Fibroblast of upper back skin (primary cell): ENCODE measurements at regions not wholly inside any gene's neighbourhood (a gene's known extent, or its start where the extent isn't known, plus 50 kb on each side); places are given as distances from the start of the nearest gene placed in this dataset.
"Not testable (repeated sequence)": the region's sequence is repeated elsewhere in the genome, so short reads cannot be mapped to it uniquely, and the experiment has no call there.

ENCODE experiments used
- DNase-seq: peaks from one replicate; pipeline ENCODE4 v3.0.0-alpha.2; 2013

DNA sequence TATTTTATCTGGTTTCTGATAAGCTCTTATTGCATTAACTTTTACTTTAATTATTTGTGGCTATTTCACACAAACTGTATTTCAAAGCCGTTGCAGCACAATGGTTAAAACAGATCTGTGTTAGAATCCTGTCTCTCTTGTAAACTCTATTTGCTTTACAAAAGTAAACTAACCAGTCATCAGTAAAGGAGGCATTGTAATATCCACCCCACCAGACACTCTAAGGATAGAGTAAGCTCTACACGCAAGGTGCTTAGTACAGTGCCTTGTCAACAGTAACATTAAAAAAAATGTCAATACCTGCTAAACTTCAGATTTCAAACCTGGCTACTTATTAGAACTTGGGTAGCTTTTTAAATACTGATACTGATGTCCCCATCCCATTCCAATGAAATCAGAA is 228.4 kb downstream of the RCHY1 start:
- DNase-seq: no peak

DNA sequence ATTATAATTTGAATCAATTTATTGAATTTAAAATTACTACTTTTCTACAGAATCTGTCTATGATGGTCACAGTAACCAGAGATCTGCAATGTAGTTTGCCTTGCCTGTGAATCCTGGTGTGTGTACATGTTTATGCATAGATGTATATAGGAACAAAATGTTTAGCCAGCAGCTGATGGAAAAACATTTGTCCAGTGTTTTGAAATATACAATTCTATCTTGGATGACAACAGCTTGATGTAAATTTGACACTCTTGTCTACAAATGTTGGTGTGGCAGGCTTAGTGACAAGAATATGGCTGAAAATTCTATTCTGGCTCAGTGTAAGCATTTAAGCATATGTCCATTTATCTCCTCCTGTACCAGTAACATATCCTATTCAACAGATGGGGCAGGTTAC is 229.4 kb downstream of the RCHY1 start:
- no peak for DNase-seq

GRCh38 chr4:75280461-75280860 is 233.7 kb downstream of the RCHY1 start:
- not testable (repeated sequence) for DNase-seq

DNA sequence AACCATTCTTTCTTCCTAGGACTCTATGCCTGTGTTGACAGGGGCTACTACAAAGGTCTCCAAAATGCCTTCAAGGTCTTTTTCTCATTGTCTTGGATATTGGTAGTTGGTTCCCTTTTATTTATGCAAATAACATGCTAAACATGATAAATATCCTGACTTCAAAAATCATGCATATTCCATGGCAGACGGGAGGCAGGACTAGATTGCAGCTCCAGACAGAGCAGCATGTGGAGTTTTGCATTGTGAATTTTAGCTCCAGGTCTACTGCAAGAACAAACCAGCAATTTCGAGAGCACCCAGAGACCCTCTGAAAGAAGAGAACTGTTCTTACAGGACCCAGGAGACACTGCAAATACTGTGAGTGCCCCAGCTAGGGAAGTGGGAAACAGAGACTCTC is 254.9 kb downstream of the RCHY1 start:
- no peak for DNase-seq

DNA sequence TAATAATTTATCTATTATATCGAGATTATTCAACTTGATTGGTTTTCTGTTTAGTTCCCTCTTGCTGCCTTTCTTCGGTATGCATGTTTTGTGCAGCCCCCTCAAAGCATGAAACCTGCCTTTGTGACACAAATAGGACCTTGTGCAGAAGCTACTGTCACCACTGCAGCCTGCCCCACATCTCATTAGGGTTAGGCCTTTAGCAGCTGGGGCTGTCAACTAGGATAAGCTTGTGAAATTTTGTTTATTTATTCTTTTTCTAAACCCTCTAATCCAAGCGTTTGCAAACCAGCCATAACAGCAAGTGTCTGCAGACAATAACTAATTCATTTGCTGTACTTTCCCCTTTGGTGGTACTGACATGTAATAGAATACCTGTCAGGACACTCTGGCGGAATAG is 258.9 kb downstream of the RCHY1 start:
- DNase-seq: no peak

GRCh38 chr4:75254745-75255144 is 259.5 kb downstream of the RCHY1 start:
- peak; percentile 12 for DNase-seq

DNA sequence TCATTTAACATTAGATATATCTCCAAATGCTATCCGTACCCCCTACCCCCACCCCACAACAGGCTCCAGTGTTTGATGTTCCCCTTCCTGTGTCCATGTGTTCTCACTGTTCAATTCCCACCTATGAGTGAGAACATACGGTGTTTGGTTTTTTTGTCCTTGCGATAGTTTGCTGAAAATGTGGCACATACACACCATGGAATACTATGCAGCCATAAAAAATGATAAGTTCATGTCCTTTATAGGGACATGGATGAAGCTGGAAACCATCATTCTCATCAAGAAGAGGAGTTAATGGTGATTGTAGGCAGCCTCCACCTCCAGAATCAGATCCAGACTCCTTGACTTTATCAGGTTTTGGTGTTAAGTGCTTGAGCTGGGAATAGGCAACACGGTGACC is 261.1 kb downstream of the RCHY1 start:
- not testable (repeated sequence) for DNase-seq

DNA sequence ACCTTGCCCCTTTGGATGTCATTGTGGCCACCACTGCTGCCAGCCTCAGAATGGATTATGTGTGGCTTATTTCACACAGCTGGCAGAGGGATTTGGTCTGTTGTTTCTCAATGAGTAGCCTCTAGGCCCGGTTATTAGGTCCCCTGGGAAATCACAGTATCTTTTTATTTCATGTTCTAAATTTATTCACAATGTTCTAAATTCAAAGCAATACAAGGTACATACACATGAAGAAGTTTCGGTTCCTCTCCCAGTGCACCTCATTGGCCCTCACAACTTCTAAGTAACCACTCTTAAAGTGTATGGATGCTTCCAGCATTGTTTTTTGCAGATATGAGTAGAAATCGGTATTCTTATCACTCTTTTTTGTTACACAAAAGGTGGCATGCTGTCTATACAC is 262.7 kb downstream of the RCHY1 start:
- DNase-seq: no peak

GRCh38 chr4:75249739-75250138 is 264.5 kb downstream of the RCHY1 start:
- DNase-seq: no peak

DNA sequence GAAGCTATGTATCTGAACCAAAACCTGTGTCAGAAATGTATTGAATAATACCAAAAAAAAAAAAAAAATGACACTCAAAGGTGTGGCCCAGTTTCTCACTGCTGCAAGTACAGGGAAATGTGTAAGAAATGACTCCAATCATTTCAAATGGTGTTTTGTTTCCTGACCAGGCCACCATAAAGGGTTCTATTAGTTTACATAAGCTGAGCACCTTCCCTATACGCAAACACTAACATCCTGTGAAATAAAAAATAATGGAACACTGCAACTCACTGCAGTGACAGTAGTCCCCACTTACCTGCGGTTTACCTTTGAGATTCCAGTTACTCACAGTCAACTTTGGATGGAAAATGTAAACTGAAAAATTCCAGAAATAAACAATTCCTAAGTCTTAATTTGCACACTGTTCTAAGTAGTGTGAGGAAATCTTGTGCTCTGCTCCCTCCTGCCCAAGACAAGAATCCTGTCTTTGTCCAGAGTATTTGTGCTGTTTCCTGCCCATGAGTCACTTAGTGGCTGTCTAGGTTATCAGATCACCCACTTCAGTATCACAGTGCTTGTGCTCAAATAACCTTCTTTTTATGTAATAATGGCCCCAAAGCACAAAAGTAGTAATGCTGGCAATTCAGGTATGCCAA is 265.3 kb downstream of the RCHY1 start:
- no peak for DNase-seq

GRCh38 chr4:75244325-75244724 is 269.9 kb downstream of the RCHY1 start:
- no peak for DNase-seq

- DNase-seq: no peak
Measured at GRCh38 chr4:75243570-75243969, 270.6 kb downstream of the RCHY1 start.

- DNase-seq: no peak
Measured at GRCh38 chr4:75235359-75235951, 278.7 kb downstream of the RCHY1 start.

- DNase-seq: no peak
Measured at GRCh38 chr4:75232546-75232945, 281.7 kb downstream of the RCHY1 start.

DNA sequence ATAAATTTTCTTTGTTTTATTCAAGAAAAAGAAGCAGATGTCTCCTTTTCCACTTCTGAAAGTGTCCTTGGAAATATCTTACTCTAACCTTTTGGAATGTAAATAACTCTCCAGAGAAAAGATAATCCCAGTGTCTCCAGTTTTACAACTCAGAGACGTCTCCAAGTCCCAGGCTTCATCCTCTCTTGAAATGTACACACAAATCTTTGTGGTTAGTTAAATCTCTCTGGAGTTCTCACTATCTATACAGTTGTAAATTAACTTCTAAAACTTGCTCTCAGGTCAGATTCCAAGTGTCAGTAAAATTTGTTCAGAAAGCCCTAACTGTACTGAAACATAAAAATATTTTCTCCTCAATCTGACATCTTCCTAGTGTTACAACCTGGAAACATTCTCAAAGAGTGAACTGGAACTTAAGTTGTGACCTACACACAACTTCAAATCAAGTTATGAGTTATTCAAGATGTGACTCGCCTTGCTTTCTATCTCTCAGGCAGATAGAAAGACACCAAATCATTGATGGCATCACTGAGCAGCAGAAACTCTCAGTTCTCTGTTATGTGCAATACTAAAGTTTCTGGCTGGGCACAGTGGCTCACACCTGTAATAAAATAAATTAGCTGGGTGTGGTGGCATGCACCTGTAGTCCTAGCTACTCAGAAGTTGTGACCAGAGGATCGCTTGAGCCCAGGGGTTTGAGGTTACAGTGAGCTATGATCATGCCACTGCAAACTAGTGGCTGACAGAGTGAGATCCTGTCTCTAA is 284.2 kb downstream of the RCHY1 start:
- peak; percentile 5 for DNase-seq

DNA sequence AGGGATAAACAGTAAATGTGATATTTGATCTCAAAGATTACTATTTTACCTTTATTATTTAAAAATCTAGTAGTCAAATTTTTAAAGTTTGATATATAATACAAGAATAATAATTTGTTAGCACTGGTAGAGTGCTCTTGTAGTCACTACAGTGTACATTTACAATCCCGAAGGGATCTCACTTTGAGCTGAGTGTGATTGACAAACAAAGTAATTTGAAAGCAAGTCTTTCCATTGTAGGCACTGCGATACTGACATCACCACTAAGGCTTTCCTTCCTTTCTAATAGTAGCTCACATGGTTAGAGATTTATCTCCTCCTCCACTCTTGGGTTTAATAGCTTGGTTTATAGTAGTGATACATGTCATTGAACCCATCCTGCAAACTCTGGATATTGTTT is 280.6 kb downstream of the PARM1 start:
- DNase-seq: no peak

- no peak for DNase-seq
Measured at GRCh38 chr4:75211422-75211821, 278.5 kb downstream of the PARM1 start.

GRCh38 chr4:75207902-75208301 is 275.0 kb downstream of the PARM1 start:
- no peak for DNase-seq

GRCh38 chr4:75195111-75195510 is 262.2 kb downstream of the PARM1 start:
- no peak for DNase-seq

DNA sequence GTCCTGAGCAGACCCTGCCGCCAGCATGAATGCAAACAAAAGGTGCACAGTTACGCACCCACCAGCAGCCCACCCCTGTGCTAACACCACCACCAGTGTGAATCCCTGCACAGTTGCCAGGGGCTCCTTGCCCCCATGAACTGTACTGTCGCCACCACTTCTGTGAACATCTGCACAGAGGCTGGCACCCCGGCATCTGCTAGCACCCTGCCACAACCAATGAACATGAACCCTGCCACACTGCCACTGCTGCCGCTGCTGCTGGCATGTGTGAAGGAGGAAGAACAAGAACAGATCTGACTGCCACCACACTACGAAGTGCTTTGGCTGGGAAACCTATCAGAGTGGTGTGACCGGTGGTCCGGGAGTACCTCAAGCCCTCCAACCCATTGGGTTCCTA is 261.3 kb downstream of the PARM1 start:
- DNase-seq: no peak

- DNase-seq: not testable (repeated sequence)
Measured at GRCh38 chr4:75192182-75192581, 259.3 kb downstream of the PARM1 start.

- peak; percentile 1 for DNase-seq
Measured at GRCh38 chr4:75189711-75190335, 256.9 kb downstream of the PARM1 start.

- DNase-seq: no peak
Measured at GRCh38 chr4:75180790-75181776, 248.2 kb downstream of the PARM1 start.
